Keratinocyte (primary cell): ENCODE measurements at regions not wholly inside any gene's neighbourhood (a gene's known extent, or its start where the extent isn't known, plus 50 kb on each side); places are given as distances from the start of the nearest gene placed in this dataset.

Experiments used
- CTCF ChIP-seq, 3 experiments: IDR thresholded peaks in 1 of 3; conservative IDR thresholded peaks in 1 of 3; optimal IDR thresholded peaks in 1 of 3; 2 replicates in 2 of 3; 3 replicates in 1 of 3; pipeline versions ENCODE3 to v1.5.1; 2011; ENCODE audit warnings: low read length in 3 of 3, mild to moderate bottlenecking in 3 of 3, moderate library complexity in 2 of 3, control low read depth in 1 of 3, inconsistent platforms in 1 of 3; ENCODE audit not compliant: insufficient read depth in 2 of 3; ENCODE audit errors: extremely low read depth in 1 of 3
- EZH2 ChIP-seq: IDR thresholded peaks from one replicate; pipeline ENCODE4 v1.6.1; 2012; ENCODE audit warnings: inconsistent platforms, mild to moderate bottlenecking, low read length, moderate library complexity

- TF ChIP-seq CTCF (optimal IDR thresholded peaks at IDR 0.05 in 1 of 3, IDR thresholded peaks at IDR 0.05 in 1 of 3, conservative IDR thresholded peaks at IDR 0.05 in 1 of 3; ENCODE audit: extremely low read depth in 1 of 3, insufficient read depth in 2 of 3, low read length in 3 of 3) (no peak), EZH2 (no peak)
Observed at GRCh38 chr7:31190906-31191305, 138.8 kb downstream of the ADCYAP1R1 start.
